ENCODE measurements at regions not wholly inside any gene's neighbourhood (a gene's known extent, or its start where the extent isn't known, plus 50 kb on each side); places are given as distances from the start of the nearest gene placed in this dataset.

DNA sequence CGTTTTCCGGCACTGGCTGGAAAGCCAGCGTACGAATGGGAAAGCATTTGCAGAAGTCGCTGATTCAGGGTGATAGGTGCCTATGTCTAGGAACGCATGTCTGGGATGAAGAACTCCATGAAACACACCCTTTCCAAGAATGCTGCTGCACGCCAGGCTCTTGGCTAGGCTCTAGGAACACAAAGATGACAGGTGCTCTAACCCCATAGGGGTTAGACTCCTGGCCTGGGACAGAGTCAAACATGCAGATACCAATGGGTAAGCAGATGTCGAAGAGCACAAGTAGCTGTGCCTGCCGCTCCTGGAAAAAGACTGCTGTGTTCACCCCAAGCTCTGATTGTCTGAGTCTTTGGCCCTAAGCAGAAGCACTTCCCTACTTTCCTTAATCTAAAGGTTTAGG is 180.9 kb upstream of the UBE3A start:
- BruUV-seq (replicated peaks): no TSS peak
- CTCF ChIA-PET: no interaction called here

GRCh38 chr15:25619076-25619475 is 180.3 kb upstream of the UBE3A start:
- intact Hi-C loops (cut with micrococcal nuclease; ENCODE audit: unreplicated experiment): no loop called here
- POLR2A ChIA-PET (ENCODE audit: low non-redundant PET): no interaction called here
- CTCF ChIA-PET: no interaction called here
- H3K4me1 ChIP-seq (ENCODE audit: insufficient read depth, low read length, poor library complexity, severe bottlenecking): no peaks in the 10 kb centered on the region
- no peaks in the 10 kb centered on the region for H3K27me3 ChIP-seq (replicated peaks; ENCODE audit: insufficient read depth, low read depth, low read length, poor library complexity)
- no peak overlapping the region for H3K4me3 ChIP-seq (ENCODE audit: low read depth, low read length, poor library complexity, severe bottlenecking)
- TF ChIP-seq EZH2 (IDR thresholded peaks at IDR 0.05; ENCODE audit: borderline replicate concordance, low read depth, low read length, poor library complexity, severe bottlenecking): no peak
- TF ChIP-seq CTCF (conservative IDR thresholded peaks at IDR 0.05; ENCODE audit: low read depth, low read length): no peak
- H3K36me3 ChIP-seq (ENCODE audit: insufficient read depth, low read length, poor library complexity, severe bottlenecking): no peaks in the 10 kb centered on the region
- no TSS peak for BruUV-seq (replicated peaks)
- H3K9me3 ChIP-seq (ENCODE audit: low read depth, low read length, poor library complexity, severe bottlenecking): peaks cover 26% of the 10 kb centered on the region
- no peak overlapping the region for H3K27ac ChIP-seq (ENCODE audit: low read depth, low read length, poor library complexity, severe bottlenecking)
- DNase-seq (ENCODE audit: low spot score): no peak

More for the DNA sequence above, 180.9 kb upstream of the UBE3A start:
- TF ChIP-seq EZH2 (IDR thresholded peaks at IDR 0.05; ENCODE audit: borderline replicate concordance, low read depth, low read length, poor library complexity, severe bottlenecking) (no peak), CTCF (conservative IDR thresholded peaks at IDR 0.05; ENCODE audit: low read depth, low read length) (no peak)
- no peak overlapping the region for H3K27ac ChIP-seq (ENCODE audit: low read depth, low read length, poor library complexity, severe bottlenecking)
- H3K36me3 ChIP-seq (ENCODE audit: insufficient read depth, low read length, poor library complexity, severe bottlenecking): no peaks in the 10 kb centered on the region
- H3K27me3 ChIP-seq (replicated peaks; ENCODE audit: insufficient read depth, low read depth, low read length, poor library complexity): no peaks in the 10 kb centered on the region
- H3K4me1 ChIP-seq (ENCODE audit: insufficient read depth, low read length, poor library complexity, severe bottlenecking): no peaks in the 10 kb centered on the region
- POLR2A ChIA-PET (ENCODE audit: low non-redundant PET): no interaction called here
- peaks cover 26% of the 10 kb centered on the region for H3K9me3 ChIP-seq (ENCODE audit: low read depth, low read length, poor library complexity, severe bottlenecking)
- DNase-seq (ENCODE audit: low spot score): no peak
- H3K4me3 ChIP-seq (ENCODE audit: low read depth, low read length, poor library complexity, severe bottlenecking): no peak overlapping the region
- intact Hi-C loops (cut with micrococcal nuclease; ENCODE audit: unreplicated experiment): no loop called here

GRCh38 chr15:25618161-25618560 is 179.3 kb upstream of the UBE3A start:
- intact Hi-C loops (cut with micrococcal nuclease; ENCODE audit: unreplicated experiment): no loop called here
- H3K4me1 ChIP-seq (ENCODE audit: insufficient read depth, low read length, poor library complexity, severe bottlenecking): no peaks in the 10 kb centered on the region
- no TSS peak for BruUV-seq (replicated peaks)
- no peak for DNase-seq (ENCODE audit: low spot score)
- H3K9me3 ChIP-seq (ENCODE audit: low read depth, low read length, poor library complexity, severe bottlenecking): peaks cover 27% of the 10 kb centered on the region
- TF ChIP-seq EZH2 (IDR thresholded peaks at IDR 0.05; ENCODE audit: borderline replicate concordance, low read depth, low read length, poor library complexity, severe bottlenecking): no peak
- TF ChIP-seq CTCF (conservative IDR thresholded peaks at IDR 0.05; ENCODE audit: low read depth, low read length): no peak
- no peaks in the 10 kb centered on the region for H3K36me3 ChIP-seq (ENCODE audit: insufficient read depth, low read length, poor library complexity, severe bottlenecking)
- no peaks in the 10 kb centered on the region for H3K27me3 ChIP-seq (replicated peaks; ENCODE audit: insufficient read depth, low read depth, low read length, poor library complexity)
- ChIA-PET POLR2A (ENCODE audit: low non-redundant PET) (no interaction called here), CTCF (no interaction called here)
- H3K4me3 ChIP-seq (ENCODE audit: low read depth, low read length, poor library complexity, severe bottlenecking): no peak overlapping the region
- H3K27ac ChIP-seq (ENCODE audit: low read depth, low read length, poor library complexity, severe bottlenecking): no peak overlapping the region

Measured in A673 (cell line).